ENCODE measurements at regions not wholly inside any gene's neighbourhood (a gene's known extent, or its start where the extent isn't known, plus 50 kb on each side); places are given as distances from the start of the nearest gene placed in this dataset.

- intact Hi-C loops (cut with DNase I) = no loop called here
- DNase-seq (ENCODE audit: low spot score) (no peak), ATAC-seq (no peak)
Observed at GRCh38 chr13:29713839-29714238, 118.4 kb upstream of the SLC7A1 start.

- ATAC-seq (no peak), DNase-seq (ENCODE audit: low spot score) (no peak)
- intact Hi-C loops (cut with DNase I) = no loop called here
Observed at GRCh38 chr13:29711776-29712175, 116.3 kb upstream of the SLC7A1 start.

DNA sequence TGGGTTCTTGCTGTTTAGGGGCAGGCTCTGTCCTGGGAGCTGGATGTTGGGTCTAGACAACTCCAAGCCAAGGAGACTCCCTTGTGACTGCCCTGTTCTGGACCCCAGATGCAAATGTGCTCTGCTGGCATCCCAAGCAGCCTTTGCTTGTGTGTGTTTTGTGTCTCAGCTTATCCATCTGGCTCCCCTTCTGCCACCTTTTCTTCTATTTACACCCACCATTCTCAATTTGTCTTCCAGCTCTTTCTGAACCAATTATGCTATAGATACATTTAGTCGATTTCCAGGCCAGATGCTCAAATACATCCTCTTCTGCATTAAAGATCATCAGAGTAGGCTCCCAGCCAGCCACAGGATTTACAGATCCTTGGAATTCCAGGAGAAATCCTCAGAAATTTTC lies 115.0 kb upstream of the SLC7A1 start:
- DNase-seq (ENCODE audit: low spot score) (no peak), ATAC-seq (no peak)
- intact Hi-C loops (cut with DNase I) = no loop called here

GRCh38 chr13:29709407-29710069 lies 114.0 kb upstream of the SLC7A1 start:
- no peak for ATAC-seq
- intact Hi-C loops (cut with DNase I) = no loop called here
- no peak for DNase-seq (ENCODE audit: low spot score)

- intact Hi-C loops (cut with DNase I) = no loop called here
- ATAC-seq = no peak
- DNase-seq (ENCODE audit: low spot score) = no peak
Observed at GRCh38 chr13:29707876-29708543, 112.5 kb upstream of the SLC7A1 start.

DNA sequence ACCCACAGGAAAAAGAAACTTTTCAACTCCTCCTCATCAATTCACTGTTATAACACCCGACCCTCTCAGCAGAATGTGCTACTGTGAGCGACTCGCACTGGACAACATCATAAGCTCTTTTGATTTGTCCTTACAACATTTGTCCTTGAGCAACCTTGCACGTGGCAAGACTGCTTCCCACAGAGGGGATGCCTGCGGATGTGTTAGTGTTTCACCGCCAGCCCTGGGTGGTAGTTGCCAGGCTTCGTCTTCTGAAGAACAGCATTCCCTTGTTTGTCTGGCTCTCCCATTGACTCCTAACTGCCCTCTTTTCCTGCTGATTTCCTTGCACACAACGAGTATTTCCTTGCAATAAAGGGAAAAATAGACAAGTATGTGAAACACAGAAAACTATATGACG lies 111.4 kb upstream of the SLC7A1 start:
- DNase-seq (ENCODE audit: low spot score) (no peak), ATAC-seq (no peak)
- intact Hi-C loops (cut with DNase I) = no loop called here

DNA sequence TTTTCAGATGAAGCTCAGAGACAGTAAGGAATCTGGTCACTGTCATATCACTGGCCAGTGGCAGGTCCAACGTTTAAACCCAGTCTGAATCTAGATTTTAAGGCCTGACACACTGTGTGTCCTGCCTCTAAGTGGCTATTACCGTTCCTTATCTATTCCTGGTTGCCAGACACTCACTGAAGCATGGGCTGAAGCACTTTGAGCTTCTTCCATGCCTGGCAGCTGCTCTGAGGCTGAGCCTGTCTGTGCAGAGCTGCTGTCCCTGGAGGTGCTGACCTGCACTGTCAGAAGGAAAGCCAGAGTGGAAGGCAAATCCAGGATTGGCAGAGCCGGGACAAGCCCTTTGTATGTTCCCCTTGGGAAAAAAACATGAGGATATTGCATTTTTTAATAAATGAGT lies 109.2 kb upstream of the SLC7A1 start:
- DNase-seq (ENCODE audit: low spot score) = no peak
- intact Hi-C loops (cut with DNase I) = no loop called here
- no peak for ATAC-seq

- ATAC-seq (peak; percentile 4), DNase-seq (ENCODE audit: low spot score) (no peak)
- intact Hi-C loops (cut with DNase I) = no loop called here
Observed at GRCh38 chr13:29703421-29703820, 107.9 kb upstream of the SLC7A1 start.

DNA sequence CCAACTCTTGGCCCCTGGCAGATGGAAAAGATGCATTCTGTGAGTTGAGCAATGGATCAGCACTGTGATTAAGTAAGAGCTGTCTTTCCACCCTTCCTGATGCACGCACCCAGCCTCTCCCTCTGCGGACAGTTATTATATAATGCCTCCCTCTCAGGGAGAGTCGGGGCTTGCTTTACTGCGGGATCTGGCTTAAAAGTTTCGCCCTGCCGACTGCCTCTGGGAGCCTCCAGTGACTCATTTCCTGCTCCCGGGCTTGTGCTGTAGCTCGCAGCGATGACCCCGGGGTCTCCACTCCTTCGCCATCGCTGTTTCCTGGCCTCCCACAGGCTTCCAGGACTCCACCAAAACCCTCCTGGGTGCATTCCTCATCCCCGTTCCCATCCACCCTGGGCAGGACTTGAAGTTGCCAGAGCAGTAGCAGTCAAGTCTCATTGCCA lies 107.4 kb upstream of the SLC7A1 start:
- intact Hi-C loops (cut with DNase I) = no loop called here
- ATAC-seq (peak; percentile 95), DNase-seq (ENCODE audit: low spot score) (peak; percentile 66)

DNA sequence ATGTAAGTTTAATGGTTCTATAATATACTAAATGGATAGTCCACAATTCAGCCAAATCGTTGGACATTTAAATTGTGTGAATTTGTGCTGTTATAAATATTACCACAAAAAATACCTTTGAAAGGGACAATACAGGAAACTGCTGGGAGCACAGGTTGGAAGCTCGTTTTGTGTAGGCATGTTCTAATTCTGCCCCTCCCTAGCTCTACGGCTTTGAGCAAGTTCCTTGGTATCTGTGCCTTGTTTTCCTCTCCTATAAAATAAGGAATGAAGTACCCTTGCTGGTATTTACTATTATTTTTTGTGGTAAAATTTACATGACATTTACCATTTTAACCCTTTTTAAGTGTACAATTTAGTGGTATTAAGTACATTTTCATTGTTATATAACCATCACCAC lies 102.6 kb upstream of the SLC7A1 start:
- no peak for DNase-seq (ENCODE audit: low spot score)
- intact Hi-C loops (cut with DNase I) = no loop called here
- ATAC-seq = no peak

- ATAC-seq (no peak), DNase-seq (ENCODE audit: low spot score) (no peak)
- intact Hi-C loops (cut with DNase I) = no loop called here
Observed at GRCh38 chr13:29696606-29697005, 101.1 kb upstream of the SLC7A1 start.

GRCh38 chr13:29693275-29693945 lies 97.9 kb upstream of the SLC7A1 start:
- no peak for ATAC-seq
- intact Hi-C loops (cut with DNase I) = no loop called here
- DNase-seq (ENCODE audit: low spot score) = no peak

DNA sequence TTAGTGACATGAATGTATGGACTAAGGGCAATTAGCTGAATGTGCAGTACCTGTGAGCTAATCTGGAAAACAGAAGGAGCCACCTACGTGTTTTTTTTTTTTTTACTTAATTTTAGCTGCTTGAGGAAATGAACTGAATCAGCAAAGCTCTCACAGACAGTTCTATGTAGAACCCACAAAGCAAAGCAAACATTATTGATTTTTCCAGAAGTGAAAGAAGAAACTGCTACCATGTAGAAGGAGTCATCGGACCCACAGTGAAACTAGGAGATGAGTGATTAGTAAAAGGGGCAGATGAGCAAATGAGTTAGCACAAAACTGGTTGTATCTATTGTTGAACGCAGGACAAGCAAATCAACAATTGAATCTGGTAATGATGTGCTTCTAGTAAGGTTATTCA lies 94.1 kb upstream of the SLC7A1 start:
- DNase-seq (ENCODE audit: low spot score) (no peak), ATAC-seq (no peak)
- intact Hi-C loops (cut with DNase I) = no loop called here

DNA sequence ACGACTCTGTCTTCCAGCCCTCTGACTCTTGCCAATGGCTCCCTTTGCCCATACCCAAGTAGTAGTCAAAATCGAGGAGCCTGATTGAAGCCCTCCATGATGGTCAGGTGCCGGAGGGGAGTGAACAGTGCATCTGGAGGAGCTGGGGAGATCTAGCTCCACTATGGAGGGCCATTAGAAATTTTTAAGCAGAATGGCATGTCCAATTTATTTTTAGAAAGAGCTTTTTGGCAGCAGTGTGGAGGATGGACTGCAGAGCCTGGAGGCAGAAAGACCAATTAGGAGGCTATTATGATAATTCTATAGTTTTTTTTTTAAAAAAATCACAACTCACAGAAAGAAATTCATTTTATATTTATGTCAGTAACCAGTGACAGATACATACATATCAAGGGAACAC lies 92.7 kb upstream of the SLC7A1 start:
- no peak for DNase-seq (ENCODE audit: low spot score)
- intact Hi-C loops (cut with DNase I) = no loop called here
- no peak for ATAC-seq

DNA sequence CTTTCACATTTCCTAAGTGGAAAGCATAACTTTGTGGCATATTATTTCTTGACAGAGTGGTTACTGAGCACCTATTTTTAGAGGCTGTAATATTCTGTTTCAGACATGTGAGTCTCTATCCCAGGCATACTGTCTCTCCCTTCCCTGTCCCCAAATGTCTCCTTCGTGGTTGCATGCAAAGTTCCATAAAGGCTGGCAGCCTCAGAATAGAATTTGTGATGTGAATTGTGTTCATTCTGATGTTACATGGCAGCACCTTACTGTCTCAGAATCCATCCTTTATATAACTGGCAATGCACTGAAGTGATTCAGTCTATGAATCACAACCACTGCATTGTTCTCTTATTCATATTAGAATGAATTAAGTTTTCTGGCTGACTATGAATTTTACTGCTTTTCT lies 89.0 kb upstream of the SLC7A1 start:
- intact Hi-C loops (cut with DNase I) = no loop called here
- ATAC-seq (no peak), DNase-seq (ENCODE audit: low spot score) (no peak)

DNA sequence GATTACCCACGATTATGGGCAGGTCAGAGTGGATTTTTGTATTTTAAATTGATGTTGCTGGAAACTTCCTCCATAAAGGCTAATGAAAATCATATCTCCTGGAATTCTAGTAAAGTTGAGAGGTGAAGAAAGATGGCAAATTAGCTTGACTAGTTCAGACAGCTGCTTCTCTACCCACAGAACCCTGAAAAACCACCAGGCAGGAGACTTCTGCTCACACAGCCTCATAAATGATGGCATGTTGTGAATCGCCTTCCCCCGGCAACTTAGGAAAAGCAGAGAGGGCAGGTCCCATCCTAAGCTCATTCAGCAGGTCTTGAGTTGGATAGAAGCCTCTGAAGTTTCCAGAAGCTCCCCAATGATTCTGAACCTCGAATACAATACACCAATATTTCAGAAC lies 87.6 kb upstream of the SLC7A1 start:
- no peak for DNase-seq (ENCODE audit: low spot score)
- intact Hi-C loops (cut with DNase I) = no loop called here
- ATAC-seq = no peak

DNA sequence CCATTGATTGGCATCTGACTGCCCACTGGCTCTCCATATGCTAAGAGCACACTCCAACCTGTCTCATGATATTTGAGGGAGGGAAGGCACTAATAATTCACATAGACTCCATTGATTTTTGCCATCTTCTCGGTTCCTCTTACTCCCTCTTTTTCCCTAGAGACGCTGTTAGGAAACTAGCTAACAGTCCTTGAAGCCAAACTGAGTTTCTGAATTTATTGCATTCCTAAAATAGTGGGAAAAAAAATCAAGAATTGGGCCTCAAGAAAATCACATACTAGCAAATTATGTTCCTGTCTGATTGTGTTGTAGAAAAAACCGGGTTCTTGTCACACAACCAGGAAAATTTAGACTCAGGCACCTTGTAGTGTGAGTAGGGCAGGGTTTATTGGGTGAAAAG lies 86.4 kb upstream of the SLC7A1 start:
- DNase-seq (ENCODE audit: low spot score) (no peak), ATAC-seq (peak; percentile 52)
- intact Hi-C loops (cut with DNase I) = no loop called here

- ATAC-seq = peak; percentile 22
- no peak for DNase-seq (ENCODE audit: low spot score)
- intact Hi-C loops (cut with DNase I) = no loop called here
Observed at GRCh38 chr13:29679396-29680053, 84.0 kb upstream of the SLC7A1 start.

DNA sequence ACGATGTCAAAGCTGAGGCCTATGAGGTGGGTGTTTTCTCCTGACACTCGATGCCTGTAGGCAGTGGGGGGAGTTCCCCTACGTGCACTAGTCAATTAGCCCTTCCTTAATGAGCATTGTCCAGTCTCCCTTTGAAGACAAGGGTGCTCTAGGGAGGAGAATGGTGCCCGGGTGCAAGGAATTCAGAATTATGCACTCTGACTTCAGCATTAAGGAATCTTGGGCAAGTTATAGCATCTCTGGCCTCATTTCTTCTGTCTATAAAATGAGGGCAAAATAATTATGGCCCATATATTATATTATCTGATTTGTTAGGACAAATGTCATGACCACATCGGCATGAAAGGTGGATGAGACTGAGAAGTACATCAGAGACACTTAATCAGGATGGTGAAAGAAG lies 82.1 kb upstream of the SLC7A1 start:
- ATAC-seq = no peak
- intact Hi-C loops (cut with DNase I) = no loop called here
- no peak for DNase-seq (ENCODE audit: low spot score)

DNA sequence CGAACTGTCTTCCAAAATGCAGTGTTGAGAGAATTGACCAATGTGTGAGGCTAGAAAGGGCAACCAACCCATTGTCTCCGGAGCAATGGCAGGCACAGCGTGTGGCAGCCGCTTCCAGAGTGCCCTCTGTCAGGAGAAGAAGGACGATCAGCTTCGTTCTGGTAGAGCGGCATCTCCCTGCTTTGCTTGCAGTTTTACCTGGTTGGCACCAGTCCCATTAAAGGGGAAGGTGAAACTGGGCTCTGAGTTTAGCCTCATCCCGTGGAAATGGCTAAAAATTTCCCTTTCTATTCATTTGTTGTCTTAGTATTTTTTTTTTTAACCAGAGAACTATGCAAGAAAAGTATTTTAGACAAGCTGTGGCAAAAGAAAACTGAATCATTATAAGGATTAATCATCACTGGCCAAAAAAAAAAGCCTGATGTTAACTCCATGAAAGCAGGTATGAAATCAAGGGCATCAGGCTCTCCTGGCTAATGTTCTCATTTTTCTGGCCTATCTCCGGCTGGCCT lies 81.5 kb upstream of the SLC7A1 start:
- ATAC-seq (no peak), DNase-seq (ENCODE audit: low spot score) (no peak)
- intact Hi-C loops (cut with DNase I) = no loop called here
